GM12878 (cell line): ENCODE measurements at regions not wholly inside any gene's neighbourhood (a gene's known extent, or its start where the extent isn't known, plus 50 kb on each side); places are given as distances from the start of the nearest gene placed in this dataset.

Experiments used
- ATAC-seq: fragments of 200-7000 bp; cut with Tn5 transposase; 3 replicates; pipeline ENCODE4 v1.9.1; 2020; ENCODE audit warnings: mild to moderate bottlenecking, moderate library complexity
- BruUV-seq: library from RNA; stranded (reverse); fragments of 400-500 nt; replicated peaks from 2 replicates; lab custom pipeline; 2021; lab: Mats Ljungman, UMichigan
- CTCF ChIA-PET: fragments of 300-600 bp; sonication (Branson Sonifier 250); formaldehyde crosslinking; extraction: SDS; loops from one replicate; lab custom pipeline; 2021; ENCODE audit warnings: inconsistent platforms; lab: Yijun Ruan, JAX
- POLR2A ChIA-PET: fragments of 350-600 bp; formaldehyde crosslinking; extraction: SDS; loops from one replicate; lab custom pipeline; 2021; ENCODE audit warnings: inconsistent platforms; lab: Charles Lee
- RAD21 ChIA-PET: fragments of 300-600 bp; sonication (Branson Sonifier 250); formaldehyde crosslinking; loops from one replicate; lab custom pipeline; 2023; ENCODE audit warnings: antibody characterized with exemption; ENCODE audit not compliant: unreplicated experiment; lab: Charles Lee
- SMC1A ChIA-PET: fragments of 300-600 bp; sonication (Branson Sonifier 250); formaldehyde crosslinking; loops from one replicate; lab custom pipeline; 2023; ENCODE audit not compliant: unreplicated experiment, uncharacterized antibody; lab: Charles Lee
- DNase-seq: peaks from one replicate; pipeline ENCODE4 v3.0.0-alpha.2; 2011; ENCODE audit warnings: low read depth, low spot score
- FAIRE-seq: peaks from 3 replicates; lab custom pipeline; 2011; peaks lifted over from hg19 to GRCh38; lab: Jason Lieb, UNC
- H2AFZ ChIP-seq: 2 replicates; pipeline ENCODE4 v1.6.0; 2011; ENCODE audit warnings: low read depth, low read length, control low read depth; ENCODE audit not compliant: control insufficient read depth
- H3K27ac ChIP-seq: 2 replicates; pipeline ENCODE4 v1.5.1; 2011; ENCODE audit warnings: control low read depth; ENCODE audit not compliant: control insufficient read depth, insufficient read depth
- H3K27me3 ChIP-seq, 2 experiments: replicated peaks in 1 of 2; 2 replicates each; pipeline versions ENCODE4 v1.6.0 to v1.6.1; 2011; ENCODE audit warnings: low read length in 1 of 2; ENCODE audit not compliant: control insufficient read depth in 2 of 2, insufficient read depth in 2 of 2
- H3K36me3 ChIP-seq, 2 experiments: 2 replicates each; pipeline ENCODE4 v1.5.1; 2011; ENCODE audit warnings: low read length in 1 of 2; ENCODE audit not compliant: control insufficient read depth in 2 of 2, insufficient read depth in 2 of 2
- H3K4me1 ChIP-seq: 2 replicates; pipeline ENCODE4 v1.6.1; 2011; ENCODE audit warnings: mild to moderate bottlenecking, low read length, moderate library complexity, mixed read lengths; ENCODE audit not compliant: control insufficient read depth, insufficient read depth
- H3K4me2 ChIP-seq: 2 replicates; pipeline ENCODE4 v1.6.0; 2011; ENCODE audit warnings: control low read depth; ENCODE audit not compliant: control insufficient read depth, insufficient read depth
- H3K4me3 ChIP-seq: fragments of 200-600 bp; sonication (generic); 2 replicates; pipeline ENCODE4 v1.5.1; 2016
- H3K79me2 ChIP-seq: 2 replicates; pipeline ENCODE4 v1.6.0; 2011; ENCODE audit warnings: low read length; ENCODE audit not compliant: control insufficient read depth, insufficient read depth
- H3K9ac ChIP-seq: 2 replicates; pipeline ENCODE4 v1.8.0; 2011; ENCODE audit warnings: low read length, control low read depth, mixed read lengths; ENCODE audit not compliant: control insufficient read depth, insufficient read depth
- H3K9me3 ChIP-seq: replicated peaks from 3 replicates; pipeline ENCODE4 v1.5.1; 2011; ENCODE audit warnings: mild to moderate bottlenecking, low read length; ENCODE audit not compliant: control insufficient read depth, insufficient read depth
- H4K20me1 ChIP-seq: 2 replicates; pipeline ENCODE4 v1.6.0; 2011; ENCODE audit not compliant: control insufficient read depth, insufficient read depth
- BRCA1 ChIP-seq: IDR thresholded peaks from 2 replicates; pipeline ENCODE4 v1.6.1; 2011; ENCODE audit warnings: low read depth, low read length, improper control_type of control experiment
- DPF2 ChIP-seq: fragments of 450-650 bp; IDR thresholded peaks from 2 replicates; pipeline ENCODE4 v1.6.1; 2017; ENCODE audit warnings: mild to moderate bottlenecking
- EED ChIP-seq: sonication (generic); IDR thresholded peaks from 2 replicates; pipeline ENCODE4 v1.6.1; 2016; ENCODE audit warnings: antibody characterized with exemption, low read depth
- HDGF ChIP-seq: fragments of 450-650 bp; IDR thresholded peaks from 2 replicates; pipeline ENCODE4 v1.6.1; 2016; ENCODE audit warnings: antibody characterized with exemption
- IKZF2 ChIP-seq, 2 experiments: fragments of 450-650 bp; IDR thresholded peaks; 2 replicates each; pipeline ENCODE4 v1.6.1; 2017; ENCODE audit warnings: mild to moderate bottlenecking in 2 of 2, moderate library complexity in 2 of 2
- LARP7 ChIP-seq: fragments of 450-650 bp; IDR thresholded peaks from 2 replicates; pipeline ENCODE4 v1.6.1; 2017; ENCODE audit warnings: mild to moderate bottlenecking
- MEF2A ChIP-seq: IDR thresholded peaks from 2 replicates; pipeline ENCODE4 v1.6.1; 2011; ENCODE audit warnings: low read depth, mild to moderate bottlenecking, low read length, moderate library complexity; ENCODE audit not compliant: insufficient read depth
- MLLT1 ChIP-seq: fragments of 450-650 bp; IDR thresholded peaks from 2 replicates; pipeline ENCODE4 v1.6.1; 2016; ENCODE audit warnings: mild to moderate bottlenecking
- MYB ChIP-seq: fragments of 150-350 bp; IDR thresholded peaks from 2 replicates; pipeline ENCODE4 v1.6.1; 2014; ENCODE audit warnings: mild to moderate bottlenecking, low read depth, low read length, borderline replicate concordance
- MYC ChIP-seq: IDR thresholded peaks from 2 replicates; pipeline ENCODE4 v1.6.1; 2011; ENCODE audit warnings: mild to moderate bottlenecking, low read length, moderate library complexity, inconsistent platforms; ENCODE audit not compliant: insufficient read depth, insufficient replicate concordance, insufficient read length, severe bottlenecking
- NFIC ChIP-seq: IDR thresholded peaks from 2 replicates; pipeline ENCODE4 v1.6.1; 2012; ENCODE audit warnings: low read depth, mild to moderate bottlenecking, inconsistent platforms, low read length, moderate library complexity
- NFYA ChIP-seq: IDR thresholded peaks from 2 replicates; pipeline ENCODE4 v1.6.1; 2011; ENCODE audit warnings: low read depth, mild to moderate bottlenecking, low read length, improper control_type of control experiment, borderline replicate concordance
- PAX5 ChIP-seq: IDR thresholded peaks from 2 replicates; pipeline ENCODE4 v1.6.1; 2011; ENCODE audit warnings: low read depth, low read length, borderline replicate concordance
- POLR2AphosphoS5 ChIP-seq: IDR thresholded peaks from 2 replicates; pipeline ENCODE4 v1.6.1; 2011; ENCODE audit warnings: mild to moderate bottlenecking, low read length, inconsistent platforms
- SREBF2 ChIP-seq: IDR thresholded peaks from 2 replicates; pipeline ENCODE4 v1.6.1; 2012; ENCODE audit warnings: mild to moderate bottlenecking, low read length
- USF2 ChIP-seq: IDR thresholded peaks from 2 replicates; pipeline ENCODE4 v1.6.1; 2011; ENCODE audit warnings: low read depth, low read length, improper control_type of control experiment, borderline replicate concordance
- ZNF24 ChIP-seq: fragments of 450-650 bp; IDR thresholded peaks from 2 replicates; pipeline ENCODE4 v1.6.1; 2017; ENCODE audit warnings: antibody characterized with exemption, mild to moderate bottlenecking
- WGBS: methylation state at CpG from one replicate; pipeline ENCODE4 v1.1.6; 2016; ENCODE audit warnings: low lambda C conversion rate; ENCODE audit not compliant: insufficient replicate concordance, insufficient coverage; ENCODE audit errors: missing lambda C conversion rate; 5-methylcytosine and 5-hydroxymethylcytosine counted together
- in situ Hi-C: fragments of 300-500 bp; cut with MboI; formaldehyde crosslinking; loops from 9 replicates; pipeline ENCODE4 v1.14.3; 2018; ENCODE audit warnings: mixed read lengths
- intact Hi-C: fragments of 100-400 bp; cut with micrococcal nuclease; formaldehyde crosslinking; loops from one replicate; pipeline ENCODE4 v1.14.2; 2022; ENCODE audit not compliant: unreplicated experiment
- TF ChIP-seq, protein P1 (sequence below): fragments of 450-650 bp; conservative IDR thresholded peaks from 2 replicates; pipeline ENCODE4 v1.6.1; 2017; ENCODE audit warnings: mild to moderate bottlenecking, moderate library complexity
- TF ChIP-seq, protein P2 (sequence below): fragments of 450-650 bp; IDR thresholded peaks from 2 replicates; pipeline ENCODE4 v1.6.1; 2018; ENCODE audit warnings: borderline replicate concordance, mild to moderate bottlenecking; ENCODE audit not compliant: partially characterized antibody

DNA sequence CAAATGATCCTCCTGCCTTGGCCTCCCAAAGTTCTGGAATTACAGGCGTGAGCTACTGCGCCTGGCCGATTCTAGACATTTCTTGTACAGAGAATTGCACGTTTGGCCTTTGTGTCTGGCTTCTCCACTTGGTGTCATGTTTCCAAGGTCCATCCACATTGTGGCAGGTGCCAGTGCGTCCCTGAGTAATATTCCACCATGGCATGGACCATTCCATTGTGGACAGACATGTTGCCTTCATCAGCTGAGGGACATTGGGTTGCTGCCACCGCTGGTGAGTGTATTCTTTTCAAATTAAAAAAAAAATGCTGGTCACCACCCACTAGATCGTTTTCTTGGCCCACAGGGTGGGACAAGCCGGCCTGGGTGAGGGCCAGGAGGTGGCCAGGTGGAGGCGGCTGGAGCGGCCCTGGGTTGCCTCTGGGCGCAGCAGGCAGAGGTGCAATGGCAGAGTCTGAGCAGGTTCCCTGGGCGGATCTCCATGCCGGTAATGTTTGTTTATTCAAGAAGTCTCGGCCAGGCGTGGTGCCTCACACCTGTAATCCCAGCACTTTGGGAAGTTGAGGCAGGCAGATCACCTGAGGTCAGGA is 274.1 kb downstream of the SEC14L1 start:
- Histone ChIP-seq H3K4me3 (no peak overlapping the region), H3K9ac (no peak overlapping the region), H4K20me1 (no peaks in the 10 kb centered on the region; the same call in 1 of the 2 replicates), H3K27me3 (no peaks in the 10 kb centered on the region), H3K36me3 (peaks cover 0 to 8% of the 10 kb centered on the region in 2 experiments; a peak in 3 of 4 replicates), H3K4me1 (peaks cover 2% of the 10 kb centered on the region), H3K9me3 (no peaks in the 10 kb centered on the region), H3K79me2 (peaks cover 2% of the 10 kb centered on the region; the same call in 1 of the 2 replicates), H2AFZ (no peak overlapping the region), H3K27ac (no peak overlapping the region), H3K4me2 (no peak overlapping the region)
- ChIA-PET SMC1A (interaction anchor here (1.8 to 2.3 kb wide), 2 partner anchors 10 to 15 kb away, joined by 6 read pairs; no protein-coding TSS in a partner anchor), RAD21 (no interaction called here), CTCF (interaction anchor here (1.1 to 5.4 kb wide), 3 partner anchors 14 to 145 kb away, joined by 3 to 30 read pairs (median 21); no protein-coding TSS in a partner anchor), POLR2A (interaction anchor here (0.6 kb wide), 1 partner anchor 9 kb away, joined by 5 read pairs; no protein-coding TSS in a partner anchor)
- no peak for FAIRE-seq
- ATAC-seq: no peak
- intact Hi-C loops (no loop called here), in situ Hi-C loops (no loop called here)
- no peak for DNase-seq
- no TSS peak for BruUV-seq
- 84% methylated on average over 15 of the region's 15 CpGs for WGBS
- TF ChIP-seq SREBF2 (no peak), HDGF (no peak), IKZF2 (IDR thresholded peaks at IDR 0.05) (no peak), POLR2AphosphoS5 (no peak), MEF2A (no peak), BRCA1 (no peak), NFIC (no peak), ZNF24 (no peak), EED (no peak), NFYA (no peak), MYC (no peak), MYB (no peak), MLLT1 (no peak), LARP7 (no peak), USF2 (no peak), PAX5 (no peak), DPF2 (no peak)
- TF ChIP-seq, protein P1, sequence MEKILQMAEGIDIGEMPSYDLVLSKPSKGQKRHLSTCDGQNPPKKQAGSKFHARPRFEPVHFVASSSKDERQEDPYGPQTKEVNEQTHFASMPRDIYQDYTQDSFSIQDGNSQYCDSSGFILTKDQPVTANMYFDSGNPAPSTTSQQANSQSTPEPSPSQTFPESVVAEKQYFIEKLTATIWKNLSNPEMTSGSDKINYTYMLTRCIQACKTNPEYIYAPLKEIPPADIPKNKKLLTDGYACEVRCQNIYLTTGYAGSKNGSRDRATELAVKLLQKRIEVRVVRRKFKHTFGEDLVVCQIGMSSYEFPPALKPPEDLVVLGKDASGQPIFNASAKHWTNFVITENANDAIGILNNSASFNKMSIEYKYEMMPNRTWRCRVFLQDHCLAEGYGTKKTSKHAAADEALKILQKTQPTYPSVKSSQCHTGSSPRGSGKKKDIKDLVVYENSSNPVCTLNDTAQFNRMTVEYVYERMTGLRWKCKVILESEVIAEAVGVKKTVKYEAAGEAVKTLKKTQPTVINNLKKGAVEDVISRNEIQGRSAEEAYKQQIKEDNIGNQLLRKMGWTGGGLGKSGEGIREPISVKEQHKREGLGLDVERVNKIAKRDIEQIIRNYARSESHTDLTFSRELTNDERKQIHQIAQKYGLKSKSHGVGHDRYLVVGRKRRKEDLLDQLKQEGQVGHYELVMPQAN: no peak
- TF ChIP-seq, protein P2, sequence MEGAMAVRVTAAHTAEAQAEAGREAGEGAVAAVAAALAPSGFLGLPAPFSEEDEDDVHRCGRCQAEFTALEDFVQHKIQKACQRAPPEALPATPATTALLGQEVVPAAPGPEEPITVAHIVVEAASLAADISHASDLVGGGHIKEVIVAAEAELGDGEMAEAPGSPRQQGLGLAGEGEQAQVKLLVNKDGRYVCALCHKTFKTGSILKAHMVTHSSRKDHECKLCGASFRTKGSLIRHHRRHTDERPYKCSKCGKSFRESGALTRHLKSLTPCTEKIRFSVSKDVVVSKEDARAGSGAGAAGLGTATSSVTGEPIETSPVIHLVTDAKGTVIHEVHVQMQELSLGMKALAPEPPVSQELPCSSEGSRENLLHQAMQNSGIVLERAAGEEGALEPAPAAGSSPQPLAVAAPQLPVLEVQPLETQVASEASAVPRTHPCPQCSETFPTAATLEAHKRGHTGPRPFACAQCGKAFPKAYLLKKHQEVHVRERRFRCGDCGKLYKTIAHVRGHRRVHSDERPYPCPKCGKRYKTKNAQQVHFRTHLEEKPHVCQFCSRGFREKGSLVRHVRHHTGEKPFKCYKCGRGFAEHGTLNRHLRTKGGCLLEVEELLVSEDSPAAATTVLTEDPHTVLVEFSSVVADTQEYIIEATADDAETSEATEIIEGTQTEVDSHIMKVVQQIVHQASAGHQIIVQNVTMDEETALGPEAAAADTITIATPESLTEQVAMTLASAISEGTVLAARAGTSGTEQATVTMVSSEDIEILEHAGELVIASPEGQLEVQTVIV: no peak
